Activated T-cell treated with anti-CD3 and anti-CD28 coated beads, Interleukin-2, amount 50 U/mL, for 72 hours (primary cell): ENCODE measurements at regions not wholly inside any gene's neighbourhood (a gene's known extent, or its start where the extent isn't known, plus 50 kb on each side); places are given as distances from the start of the nearest gene placed in this dataset.

ENCODE experiments used
- ATAC-seq, 2 donors: fragments of 150-1000 bp; cut with Tn5 transposase; replicated peaks in 1 of 2; 2 replicates each; pipeline ENCODE4 v1.10.0; 2021; ENCODE audit warnings: moderate library complexity in 2 of 2, mild to moderate bottlenecking in 1 of 2
- DNase-seq, 2 donors: peaks; one replicate each; pipeline ENCODE4 v3.0.0; 2021 to 2022; ENCODE audit warnings: mixed read lengths in 1 of 2
- H3K27ac Mint-ChIP-seq: one replicate; pipeline ENCODE4 v1.8.0; 2022; ENCODE audit warnings: mild to moderate bottlenecking, moderate library complexity, mixed read lengths
- H3K27me3 Mint-ChIP-seq: one replicate; pipeline ENCODE4 v1.8.0; 2022; ENCODE audit warnings: low read depth, mixed read lengths
- H3K36me3 Mint-ChIP-seq, 2 donors: one replicate each; pipeline ENCODE4 v1.8.0; 2022; ENCODE audit warnings: mixed read lengths in 2 of 2, mild to moderate bottlenecking in 1 of 2; ENCODE audit not compliant: insufficient read depth in 2 of 2
- H3K4me1 Mint-ChIP-seq: one replicate; pipeline ENCODE4 v1.8.0; 2022; ENCODE audit warnings: low read depth, mixed read lengths
- H3K4me3 Mint-ChIP-seq, 2 donors: one replicate each; pipeline ENCODE4 v1.8.0; 2022; ENCODE audit warnings: mild to moderate bottlenecking in 2 of 2, mixed read lengths in 2 of 2, moderate library complexity in 2 of 2
- H3K9me3 Mint-ChIP-seq, 2 donors: one replicate each; pipeline ENCODE4 v1.8.0; 2022; ENCODE audit warnings: mixed read lengths in 2 of 2

DNA sequence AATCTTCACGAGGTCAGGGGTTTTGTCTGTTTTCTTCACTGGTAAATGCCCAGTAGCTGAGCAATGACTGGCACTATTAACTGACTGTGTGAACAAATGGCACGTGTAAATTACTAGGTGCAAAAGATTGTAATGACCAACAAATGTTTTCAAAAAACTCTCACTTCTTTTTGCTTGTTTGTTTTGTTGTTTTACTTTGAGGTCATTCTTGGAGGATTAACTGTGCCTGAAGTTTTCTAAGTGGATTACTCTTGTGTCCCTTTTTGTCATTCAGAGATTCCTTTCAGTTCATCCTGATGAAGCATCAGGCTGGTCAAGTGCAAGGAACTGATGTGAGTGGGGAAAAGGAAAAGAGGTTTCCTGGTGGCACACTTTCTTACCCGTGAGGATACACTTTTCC, 74.4 kb upstream of the PPP1R3C start:
- DNase-seq (no peak), ATAC-seq (no peak)
- Mint-ChIP-seq H3K27me3 (peaks cover 39% of the 10 kb centered on the region), H3K4me1 (no peaks in the 10 kb centered on the region), H3K27ac (no peak overlapping the region), H3K36me3 (no peaks in the 10 kb centered on the region), H3K9me3 (no peaks in the 10 kb centered on the region), H3K4me3 (no peak overlapping the region)

GRCh38 chr10:91705948-91706670, 73.2 kb upstream of the PPP1R3C start:
- H3K36me3 Mint-ChIP-seq, result no peaks in the 10 kb centered on the region
- no peak for ATAC-seq

DNA sequence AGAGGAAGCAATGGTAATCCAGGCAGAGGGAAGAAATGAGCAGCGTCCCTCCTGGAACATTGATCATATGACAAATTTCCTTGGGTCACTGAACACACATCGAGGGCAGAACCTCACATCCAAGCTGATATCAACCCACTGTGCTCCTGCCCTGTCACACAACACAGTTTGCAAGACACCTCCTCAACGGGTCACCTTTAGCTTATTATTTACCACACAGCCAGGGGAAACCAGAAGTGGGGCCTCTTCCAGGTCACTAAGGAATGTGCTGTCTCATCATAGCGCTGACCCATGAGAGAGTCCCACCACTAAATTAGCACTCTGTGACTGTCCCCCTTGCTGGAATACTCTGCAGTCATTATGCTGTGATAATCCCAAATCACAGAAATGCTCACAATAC, 69.7 kb upstream of the PPP1R3C start:
- Mint-ChIP-seq H3K36me3 (no peaks in the 10 kb centered on the region), H3K4me1 (no peaks in the 10 kb centered on the region), H3K27me3 (peaks cover 34% of the 10 kb centered on the region), H3K4me3 (no peak overlapping the region), H3K27ac (no peak overlapping the region), H3K9me3 (no peaks in the 10 kb centered on the region)
- ATAC-seq (no peak), DNase-seq (no peak)

More at GRCh38 chr10:91705948-91706670, 73.2 kb upstream of the PPP1R3C start:
- DNase-seq, result no peak
- Mint-ChIP-seq H3K4me1 (no peaks in the 10 kb centered on the region), H3K9me3 (no peaks in the 10 kb centered on the region), H3K27ac (no peak overlapping the region), H3K27me3 (peaks cover 43% of the 10 kb centered on the region), H3K4me3 (no peak overlapping the region)

GRCh38 chr10:91700788-91701444, 68.0 kb upstream of the PPP1R3C start:
- Mint-ChIP-seq H3K36me3 (no peaks in the 10 kb centered on the region), H3K9me3 (no peaks in the 10 kb centered on the region), H3K4me3 (no peak overlapping the region), H3K27me3 (peaks cover 19% of the 10 kb centered on the region), H3K4me1 (no peaks in the 10 kb centered on the region), H3K27ac (no peak overlapping the region)
- DNase-seq (no peak), ATAC-seq (no peak)

- no peak for ATAC-seq
- Mint-ChIP-seq H3K27me3 (peaks cover 19% of the 10 kb centered on the region), H3K4me1 (no peaks in the 10 kb centered on the region), H3K9me3 (no peaks in the 10 kb centered on the region), H3K4me3 (no peak overlapping the region), H3K27ac (no peak overlapping the region), H3K36me3 (no peaks in the 10 kb centered on the region)
- no peak for DNase-seq
Measured at GRCh38 chr10:91700273-91700672, 67.4 kb upstream of the PPP1R3C start.

DNA sequence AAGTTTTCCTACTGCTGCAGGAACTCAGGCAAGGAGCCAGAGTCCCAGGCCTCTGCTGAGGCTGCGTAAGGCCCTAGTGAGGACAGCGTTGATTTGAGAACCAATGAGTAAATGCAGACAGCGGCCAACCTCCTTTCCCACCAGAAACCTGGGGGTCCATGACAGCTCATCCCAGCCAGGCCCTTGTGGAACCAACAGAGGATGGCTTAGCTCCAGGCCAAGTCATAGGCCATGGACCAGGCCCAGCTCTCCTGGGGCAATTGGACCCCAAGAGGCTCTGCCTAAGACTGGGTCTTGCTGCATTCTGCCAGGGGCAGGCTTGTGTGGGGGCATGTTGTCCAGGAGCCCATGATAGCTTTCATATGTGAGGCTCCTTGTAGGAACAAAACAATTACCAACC, 65.4 kb upstream of the PPP1R3C start:
- Mint-ChIP-seq H3K27ac (no peak overlapping the region), H3K9me3 (no peaks in the 10 kb centered on the region), H3K36me3 (no peaks in the 10 kb centered on the region), H3K4me3 (no peak overlapping the region), H3K27me3 (peaks cover 10% of the 10 kb centered on the region), H3K4me1 (no peaks in the 10 kb centered on the region)
- DNase-seq (no peak), ATAC-seq (no peak)

GRCh38 chr10:91694170-91694794, 61.4 kb upstream of the PPP1R3C start:
- DNase-seq (peak; percentile 16 to 23), ATAC-seq (no peak)
- Mint-ChIP-seq H3K36me3 (no peaks in the 10 kb centered on the region), H3K4me3 (no peak overlapping the region), H3K27ac (no peak overlapping the region), H3K27me3 (no peaks in the 10 kb centered on the region), H3K4me1 (peaks cover 6% of the 10 kb centered on the region), H3K9me3 (no peaks in the 10 kb centered on the region)

- no peak overlapping the region for H3K4me3 Mint-ChIP-seq
- no peaks in the 10 kb centered on the region for H3K27me3 Mint-ChIP-seq
- H3K4me1 Mint-ChIP-seq, result peaks cover 6% of the 10 kb centered on the region
- DNase-seq (no peak), ATAC-seq (no peak)
- H3K27ac Mint-ChIP-seq, result no peak overlapping the region
- H3K9me3 Mint-ChIP-seq, result no peaks in the 10 kb centered on the region
- H3K36me3 Mint-ChIP-seq, result no peaks in the 10 kb centered on the region
Measured at GRCh38 chr10:91691981-91692380, 59.1 kb upstream of the PPP1R3C start.

- ATAC-seq (no peak), DNase-seq (no peak)
- Mint-ChIP-seq H3K36me3 (no peaks in the 10 kb centered on the region), H3K4me3 (no peak overlapping the region), H3K4me1 (peaks cover 6% of the 10 kb centered on the region), H3K9me3 (no peaks in the 10 kb centered on the region), H3K27me3 (peaks cover 3% of the 10 kb centered on the region), H3K27ac (no peak overlapping the region)
Measured at GRCh38 chr10:91690996-91691676, 58.3 kb upstream of the PPP1R3C start.

GRCh38 chr10:91690412-91690811, 57.5 kb upstream of the PPP1R3C start:
- H3K4me3 Mint-ChIP-seq, result no peak overlapping the region
- peaks cover 5% of the 10 kb centered on the region for H3K27me3 Mint-ChIP-seq
- H3K9me3 Mint-ChIP-seq, result no peaks in the 10 kb centered on the region
- no peaks in the 10 kb centered on the region for H3K36me3 Mint-ChIP-seq
- H3K4me1 Mint-ChIP-seq, result peaks cover 6% of the 10 kb centered on the region
- DNase-seq, result no peak
- H3K27ac Mint-ChIP-seq, result no peak overlapping the region
- no peak for ATAC-seq

DNA sequence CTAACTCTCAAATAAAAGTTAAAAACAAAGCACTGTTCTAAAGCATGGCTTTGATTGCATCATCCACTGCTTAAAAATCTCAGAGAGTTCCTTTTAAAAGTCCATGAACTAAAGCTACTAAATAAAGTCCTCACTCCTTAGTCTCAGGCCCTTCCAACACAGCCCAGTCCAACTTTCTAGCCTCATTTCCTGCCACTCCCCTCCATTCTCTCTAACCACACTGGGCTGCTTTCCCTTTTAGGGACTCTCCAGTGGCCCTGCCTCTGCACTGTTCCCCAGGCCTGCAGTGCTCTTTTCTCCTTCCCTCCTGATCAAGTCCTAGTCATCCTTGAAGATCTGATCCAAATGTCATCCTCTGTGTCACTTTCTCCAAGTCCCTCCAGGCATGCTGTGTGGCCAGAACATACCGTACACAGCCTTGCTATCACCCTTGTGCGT, 56.9 kb upstream of the PPP1R3C start:
- Mint-ChIP-seq H3K27me3 (peaks cover 5% of the 10 kb centered on the region), H3K36me3 (no peaks in the 10 kb centered on the region), H3K9me3 (no peaks in the 10 kb centered on the region), H3K27ac (no peak overlapping the region), H3K4me1 (peaks cover 6% of the 10 kb centered on the region), H3K4me3 (no peak overlapping the region)
- no peak for ATAC-seq
- DNase-seq, result no peak

DNA sequence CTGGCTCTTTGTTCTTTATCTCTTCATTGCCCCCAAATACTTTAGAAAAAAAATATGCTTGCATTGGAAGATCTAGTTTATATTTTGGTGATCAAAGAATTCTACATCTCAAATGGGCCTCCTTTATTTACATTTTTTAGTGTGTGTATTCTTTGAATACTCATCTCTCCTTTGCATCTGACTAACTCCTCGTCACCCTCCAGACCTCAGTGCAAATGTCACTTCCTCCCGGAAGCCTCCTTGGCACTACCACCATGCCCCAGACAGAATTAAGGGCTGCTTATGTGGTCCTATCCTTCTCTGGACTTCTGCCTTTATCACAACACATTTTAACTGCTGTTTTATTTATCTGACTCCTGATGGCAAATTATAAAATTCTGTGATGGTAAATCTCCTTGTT, 52.0 kb upstream of the PPP1R3C start:
- Mint-ChIP-seq H3K4me1 (peaks cover 4% of the 10 kb centered on the region), H3K4me3 (no peak overlapping the region), H3K9me3 (no peaks in the 10 kb centered on the region), H3K27me3 (peaks cover 5% of the 10 kb centered on the region), H3K36me3 (no peaks in the 10 kb centered on the region), H3K27ac (no peak overlapping the region)
- DNase-seq (no peak), ATAC-seq (no peak)

DNA sequence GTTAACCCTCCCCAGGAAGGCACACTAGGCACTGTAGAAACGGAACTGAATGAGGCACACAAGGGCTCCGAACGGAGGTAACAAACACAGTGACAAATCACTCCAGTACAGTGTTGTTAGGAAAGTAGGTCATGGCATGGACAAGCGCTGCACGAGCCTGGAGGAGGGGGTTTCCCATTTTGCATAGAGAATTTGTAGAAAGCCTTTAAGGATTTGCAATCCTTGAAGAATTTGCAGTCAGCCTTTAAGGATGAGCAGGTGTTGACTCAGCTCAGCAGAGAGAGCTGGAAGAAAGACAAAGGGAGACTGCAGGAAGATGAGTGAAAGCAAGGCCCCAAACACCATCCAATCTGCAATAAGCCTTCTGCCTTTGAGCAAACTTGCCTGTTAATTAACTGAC, 51.1 kb upstream of the PPP1R3C start:
- Mint-ChIP-seq H3K9me3 (no peaks in the 10 kb centered on the region), H3K27me3 (peaks cover 5% of the 10 kb centered on the region), H3K27ac (no peak overlapping the region), H3K36me3 (no peaks in the 10 kb centered on the region), H3K4me1 (no peaks in the 10 kb centered on the region), H3K4me3 (no peak overlapping the region)
- DNase-seq (no peak), ATAC-seq (no peak)
